ENCODE measurements at regions not wholly inside any gene's neighbourhood (a gene's known extent, or its start where the extent isn't known, plus 50 kb on each side); places are given as distances from the start of the nearest gene placed in this dataset.

DNA sequence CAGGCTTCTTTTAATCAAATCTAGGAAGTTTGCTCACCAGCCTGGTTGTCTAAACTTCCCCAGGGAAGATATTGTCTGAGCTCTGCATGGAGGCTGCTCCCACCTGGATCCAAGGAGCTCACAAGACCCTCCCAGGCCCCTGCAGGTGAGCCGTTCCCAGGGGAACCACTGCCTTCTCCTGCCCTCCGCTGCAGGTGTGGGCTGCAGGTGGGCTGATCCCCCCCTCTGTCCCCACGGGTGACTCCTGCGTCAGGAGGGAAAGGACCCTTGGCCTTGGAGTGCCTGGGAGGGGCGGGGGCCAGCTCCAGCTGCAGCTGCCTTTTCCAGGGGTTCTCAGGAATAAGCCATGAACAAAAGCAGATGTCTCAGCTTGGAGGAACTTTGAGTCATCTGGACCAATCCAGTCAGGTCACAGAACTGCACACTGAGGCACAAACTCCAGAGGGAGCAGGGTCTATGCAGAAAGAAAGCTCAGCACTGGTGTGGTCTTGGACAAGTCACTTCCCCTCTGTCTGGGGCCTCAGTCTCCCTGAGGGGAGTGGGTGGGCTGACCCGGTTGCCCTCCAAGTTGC lies 246.6 kb upstream of the RTL1 start:
- no peak overlapping the region for H3K27ac ChIP-seq
- no peak for TF ChIP-seq ZFX (IDR thresholded peaks at IDR 0.05)
- TF ChIP-seq, protein P1, sequence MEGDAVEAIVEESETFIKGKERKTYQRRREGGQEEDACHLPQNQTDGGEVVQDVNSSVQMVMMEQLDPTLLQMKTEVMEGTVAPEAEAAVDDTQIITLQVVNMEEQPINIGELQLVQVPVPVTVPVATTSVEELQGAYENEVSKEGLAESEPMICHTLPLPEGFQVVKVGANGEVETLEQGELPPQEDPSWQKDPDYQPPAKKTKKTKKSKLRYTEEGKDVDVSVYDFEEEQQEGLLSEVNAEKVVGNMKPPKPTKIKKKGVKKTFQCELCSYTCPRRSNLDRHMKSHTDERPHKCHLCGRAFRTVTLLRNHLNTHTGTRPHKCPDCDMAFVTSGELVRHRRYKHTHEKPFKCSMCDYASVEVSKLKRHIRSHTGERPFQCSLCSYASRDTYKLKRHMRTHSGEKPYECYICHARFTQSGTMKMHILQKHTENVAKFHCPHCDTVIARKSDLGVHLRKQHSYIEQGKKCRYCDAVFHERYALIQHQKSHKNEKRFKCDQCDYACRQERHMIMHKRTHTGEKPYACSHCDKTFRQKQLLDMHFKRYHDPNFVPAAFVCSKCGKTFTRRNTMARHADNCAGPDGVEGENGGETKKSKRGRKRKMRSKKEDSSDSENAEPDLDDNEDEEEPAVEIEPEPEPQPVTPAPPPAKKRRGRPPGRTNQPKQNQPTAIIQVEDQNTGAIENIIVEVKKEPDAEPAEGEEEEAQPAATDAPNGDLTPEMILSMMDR (conservative IDR thresholded peaks at IDR 0.05), result no peak

DNA sequence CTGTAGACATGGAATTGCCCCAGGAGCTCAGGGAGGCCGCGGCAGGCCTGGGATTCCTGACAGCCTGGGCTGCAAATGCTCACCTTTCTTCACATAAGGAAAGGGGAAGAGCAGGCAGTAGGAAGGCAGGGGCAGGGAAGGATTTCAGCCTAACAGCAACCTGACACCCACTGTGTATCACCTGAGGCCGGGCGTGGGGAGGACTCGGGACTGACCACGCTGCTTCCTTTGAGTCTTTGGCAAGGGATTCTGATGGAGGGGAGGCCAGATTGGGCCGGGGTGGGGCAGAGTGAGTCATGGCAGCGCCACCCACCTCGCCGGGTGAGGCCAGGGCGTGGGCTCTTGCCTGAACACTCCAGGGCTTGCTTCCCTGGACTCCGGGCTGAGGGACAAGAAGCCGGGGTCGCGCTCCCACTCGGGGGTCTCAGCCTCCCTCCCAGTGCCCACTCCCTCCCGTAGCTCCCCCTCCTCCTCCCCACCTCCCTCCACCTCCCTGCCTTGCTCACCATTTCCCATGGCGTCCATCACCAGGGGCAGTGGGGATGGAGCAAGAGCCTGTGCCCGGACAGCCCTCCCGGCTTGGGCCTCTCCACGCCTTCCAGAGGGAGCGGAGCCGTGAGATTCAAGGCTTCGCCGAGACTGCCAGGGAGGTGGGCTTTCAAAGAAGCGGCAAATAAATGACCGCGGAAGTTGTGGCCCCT lies 247.9 kb upstream of the RTL1 start:
- TF ChIP-seq, protein P1 (conservative IDR thresholded peaks at IDR 0.05), result no peak
- TF ChIP-seq ZFX (IDR thresholded peaks at IDR 0.05), result no peak
- H3K27ac ChIP-seq, result no peak overlapping the region

DNA sequence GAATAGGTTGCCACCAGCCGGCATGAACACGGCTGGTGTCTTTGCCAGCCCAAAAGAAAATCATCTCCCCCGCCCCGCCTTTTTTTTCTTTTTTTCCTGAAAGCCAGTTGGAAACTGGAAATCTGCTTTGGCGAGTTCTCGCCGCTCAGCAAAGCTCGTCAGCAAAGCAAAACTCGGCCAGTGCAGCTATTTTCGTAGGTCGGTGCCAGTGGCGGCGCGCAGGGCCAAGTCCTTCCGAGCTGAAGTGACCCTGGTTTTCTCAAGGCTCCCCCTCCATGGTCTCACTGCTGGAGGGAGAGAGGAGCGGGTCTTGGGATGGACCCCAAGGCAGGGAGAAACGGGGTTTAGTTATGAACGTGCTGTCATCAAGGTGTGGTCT lies 248.4 kb upstream of the RTL1 start:
- TF ChIP-seq ZFX (IDR thresholded peaks at IDR 0.05), result no peak
- TF ChIP-seq, protein P1 (conservative IDR thresholded peaks at IDR 0.05), result no peak
- no peak overlapping the region for H3K27ac ChIP-seq

DNA sequence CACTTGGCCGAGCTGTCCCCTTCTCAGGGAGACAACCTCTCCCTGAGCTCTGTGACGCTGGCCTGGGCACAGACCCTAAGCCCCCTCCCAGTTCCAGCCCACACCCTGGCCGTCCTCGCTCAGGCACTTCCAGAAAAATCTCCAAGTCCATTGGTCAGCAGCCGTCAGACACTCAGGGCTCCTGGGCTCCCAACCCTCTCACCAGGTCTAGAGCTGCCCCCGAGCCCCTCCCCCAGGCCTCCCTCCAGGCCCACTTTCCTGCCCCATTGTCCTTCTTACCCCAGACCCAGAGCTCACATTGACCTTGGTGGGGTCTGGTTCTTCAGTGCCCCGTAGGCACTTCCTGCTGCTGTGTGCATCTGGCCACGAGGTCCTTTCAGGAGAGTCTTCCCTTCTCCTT lies 249.3 kb upstream of the RTL1 start:
- TF ChIP-seq, protein P1 (conservative IDR thresholded peaks at IDR 0.05), result no peak
- no peak for TF ChIP-seq ZFX (IDR thresholded peaks at IDR 0.05)
- H3K27ac ChIP-seq, result no peak overlapping the region

DNA sequence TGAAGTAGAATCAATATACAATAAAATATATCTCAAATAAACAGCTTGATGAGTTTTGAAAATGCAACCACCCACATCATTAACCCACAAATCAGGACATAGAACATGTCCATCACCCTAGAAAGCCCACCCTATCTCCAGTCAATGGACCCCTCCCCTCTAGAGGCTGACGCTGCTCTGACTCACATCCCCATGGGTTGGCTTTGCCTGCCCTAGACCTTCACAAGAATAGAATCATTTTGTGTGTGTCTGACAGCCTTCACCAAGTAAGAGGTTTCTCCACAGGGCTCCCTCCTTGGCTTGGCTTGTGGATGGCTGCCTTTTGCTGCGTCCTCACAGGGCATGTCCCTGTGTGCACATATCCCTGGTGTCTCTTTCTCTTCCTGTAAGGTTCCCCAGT lies 250.2 kb upstream of the RTL1 start:
- H3K27ac ChIP-seq, result no peak overlapping the region
- TF ChIP-seq ZFX (IDR thresholded peaks at IDR 0.05), result no peak
- TF ChIP-seq, protein P1 (conservative IDR thresholded peaks at IDR 0.05), result no peak

DNA sequence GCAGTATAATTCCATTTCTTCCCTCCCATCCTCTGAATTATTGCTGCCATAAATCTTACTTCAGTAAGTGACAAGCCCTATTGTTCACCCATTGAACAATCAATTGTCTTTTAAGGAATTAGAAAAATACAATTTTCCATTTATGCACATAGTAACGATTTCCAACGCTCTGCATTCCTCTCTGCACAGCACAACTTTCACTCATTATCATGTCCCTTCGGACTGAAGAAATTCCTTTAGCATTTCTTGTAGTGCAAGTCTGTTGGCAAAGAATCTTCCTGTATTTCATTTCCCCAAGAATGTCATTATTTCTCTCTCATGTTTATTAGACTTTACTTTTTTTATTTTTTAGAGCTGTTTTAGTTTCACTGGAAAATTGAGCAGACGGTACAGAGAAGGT lies 252.1 kb upstream of the RTL1 start:
- H3K27ac ChIP-seq, result no peak overlapping the region
- TF ChIP-seq, protein P1 (conservative IDR thresholded peaks at IDR 0.05), result no peak

DNA sequence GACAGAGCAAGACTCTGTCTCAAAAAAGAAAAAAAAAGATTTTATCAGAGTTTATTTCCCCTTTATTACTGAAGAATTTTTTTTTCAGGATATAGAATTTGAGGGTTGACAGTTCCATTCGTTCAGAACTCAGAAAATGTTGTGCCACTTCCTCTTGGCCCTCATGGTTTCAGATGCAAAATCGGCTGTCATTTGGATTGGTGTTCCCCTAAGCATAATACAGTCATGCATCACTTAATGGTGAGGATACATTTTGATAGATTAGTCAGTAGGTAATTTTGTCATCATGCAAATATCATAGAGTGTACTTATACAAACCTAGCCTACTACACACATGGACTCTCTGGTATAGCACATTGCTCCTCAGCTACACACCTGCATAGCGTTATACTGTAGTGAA lies 263.9 kb upstream of the RTL1 start:
- no peak overlapping the region for H3K27ac ChIP-seq
- TF ChIP-seq, protein P1 (conservative IDR thresholded peaks at IDR 0.05), result no peak
- no peak for TF ChIP-seq ZFX (IDR thresholded peaks at IDR 0.05)
